Fibroblast of lung (primary cell): ENCODE measurements at regions not wholly inside any gene's neighbourhood (a gene's known extent, or its start where the extent isn't known, plus 50 kb on each side); places are given as distances from the start of the nearest gene placed in this dataset.

ENCODE experiments used
- DNase-seq, 2 donors: peaks; one replicate each; pipeline versions ENCODE4 v3.0.0 to v3.0.0-alpha.2; 2010; ENCODE audit warnings: low read depth in 2 of 2
- H2AFZ ChIP-seq: 2 replicates; pipeline ENCODE4 v1.5.1; 2012; ENCODE audit warnings: low read length, control low read depth, inconsistent platforms
- H3K27ac ChIP-seq: 2 replicates; pipeline ENCODE4 v1.5.1; 2011; ENCODE audit warnings: low read length, control low read depth; ENCODE audit not compliant: insufficient read depth
- H3K27me3 ChIP-seq: 2 replicates; pipeline ENCODE4 v1.5.1; 2011; ENCODE audit warnings: mild to moderate bottlenecking, low read length; ENCODE audit not compliant: control insufficient read depth, insufficient read depth
- H3K36me3 ChIP-seq: 2 replicates; pipeline ENCODE4 v1.5.1; 2011; ENCODE audit warnings: low read length; ENCODE audit not compliant: control insufficient read depth, insufficient read depth
- H3K4me1 ChIP-seq: 2 replicates; pipeline ENCODE4 v1.5.1; 2011; ENCODE audit warnings: low read length; ENCODE audit not compliant: control insufficient read depth, insufficient read depth; ENCODE audit errors: extremely low read depth
- H3K4me2 ChIP-seq: 2 replicates; pipeline ENCODE4 v1.5.1; 2011; ENCODE audit warnings: low read length, control low read depth; ENCODE audit not compliant: insufficient read depth; ENCODE audit errors: extremely low read depth
- H3K4me3 ChIP-seq, 4 experiments: fragments of 200-600 bp in 1 of 4; sonication (generic) in 1 of 4; replicated peaks in 1 of 4; 2 replicates each; pipeline ENCODE4 v1.5.1; 2011 to 2016; ENCODE audit warnings: low read length in 4 of 4, low read depth in 3 of 4, mild to moderate bottlenecking in 3 of 4, control low read depth in 2 of 4, inconsistent platforms in 1 of 4, mixed read lengths in 1 of 4; ENCODE audit not compliant: insufficient read depth in 1 of 4; ENCODE audit errors: control extremely low read depth in 1 of 4
- H3K79me2 ChIP-seq: 2 replicates; pipeline ENCODE4 v1.5.1; 2012; ENCODE audit warnings: mild to moderate bottlenecking, low read length, inconsistent platforms; ENCODE audit not compliant: control insufficient read depth, insufficient read depth
- H3K9ac ChIP-seq: 2 replicates; pipeline ENCODE4 v1.5.1; 2011; ENCODE audit warnings: mild to moderate bottlenecking, low read length, control low read depth; ENCODE audit not compliant: insufficient read depth
- H3K9me3 ChIP-seq: 2 replicates; pipeline ENCODE4 v1.5.1; 2012; ENCODE audit warnings: low read depth, low read length; ENCODE audit not compliant: control insufficient read depth, insufficient read depth
- H4K20me1 ChIP-seq: 2 replicates; pipeline ENCODE4 v1.5.1; 2011; ENCODE audit warnings: low read length; ENCODE audit not compliant: control insufficient read depth, insufficient read depth; ENCODE audit errors: extremely low read depth
- EZH2 ChIP-seq: IDR thresholded peaks from 2 replicates; pipeline ENCODE4 v1.5.1; 2012; ENCODE audit warnings: low read length, control low read depth, mild to moderate bottlenecking; ENCODE audit errors: missing control alignments
- TF ChIP-seq, protein P1 (sequence below), 2 donors: IDR thresholded peaks in 1 of 2; conservative IDR thresholded peaks in 1 of 2; 1 replicate in 1 of 2; 2 replicates in 1 of 2; pipeline ENCODE4 v1.5.1; 2011 to 2012; ENCODE audit warnings: low read length in 2 of 2, control low read depth in 1 of 2, inconsistent platforms in 1 of 2, low read depth in 1 of 2, mild to moderate bottlenecking in 1 of 2

- Histone ChIP-seq H3K79me2 (no peaks in the 10 kb centered on the region), H3K27ac (no peak overlapping the region), H3K4me3 (no peak overlapping the region), H3K27me3 (no peaks in the 10 kb centered on the region), H3K4me1 (no peaks in the 10 kb centered on the region), H3K4me2 (no peak overlapping the region), H4K20me1 (no peaks in the 10 kb centered on the region), H3K9me3 (no peaks in the 10 kb centered on the region), H3K9ac (no peak overlapping the region), H3K36me3 (no peaks in the 10 kb centered on the region), H2AFZ (no peak overlapping the region)
- no peak for DNase-seq
- TF ChIP-seq EZH2: no peak
- TF ChIP-seq, protein P1, sequence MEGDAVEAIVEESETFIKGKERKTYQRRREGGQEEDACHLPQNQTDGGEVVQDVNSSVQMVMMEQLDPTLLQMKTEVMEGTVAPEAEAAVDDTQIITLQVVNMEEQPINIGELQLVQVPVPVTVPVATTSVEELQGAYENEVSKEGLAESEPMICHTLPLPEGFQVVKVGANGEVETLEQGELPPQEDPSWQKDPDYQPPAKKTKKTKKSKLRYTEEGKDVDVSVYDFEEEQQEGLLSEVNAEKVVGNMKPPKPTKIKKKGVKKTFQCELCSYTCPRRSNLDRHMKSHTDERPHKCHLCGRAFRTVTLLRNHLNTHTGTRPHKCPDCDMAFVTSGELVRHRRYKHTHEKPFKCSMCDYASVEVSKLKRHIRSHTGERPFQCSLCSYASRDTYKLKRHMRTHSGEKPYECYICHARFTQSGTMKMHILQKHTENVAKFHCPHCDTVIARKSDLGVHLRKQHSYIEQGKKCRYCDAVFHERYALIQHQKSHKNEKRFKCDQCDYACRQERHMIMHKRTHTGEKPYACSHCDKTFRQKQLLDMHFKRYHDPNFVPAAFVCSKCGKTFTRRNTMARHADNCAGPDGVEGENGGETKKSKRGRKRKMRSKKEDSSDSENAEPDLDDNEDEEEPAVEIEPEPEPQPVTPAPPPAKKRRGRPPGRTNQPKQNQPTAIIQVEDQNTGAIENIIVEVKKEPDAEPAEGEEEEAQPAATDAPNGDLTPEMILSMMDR (conservative IDR thresholded peaks at IDR 0.05 in 1 of 2, IDR thresholded peaks at IDR 0.05 in 1 of 2; ENCODE audit: low read depth in 1 of 2, low read length in 2 of 2): no peak
These were observed 259.4 kb downstream of the STK31 start for GRCh38 chr7:23969443-23969842.

GRCh38 chr7:23970193-23970592, 260.2 kb downstream of the STK31 start:
- Histone ChIP-seq H3K4me3 (no peak overlapping the region), H3K36me3 (no peaks in the 10 kb centered on the region), H3K9ac (no peak overlapping the region), H3K4me1 (no peaks in the 10 kb centered on the region), H4K20me1 (no peaks in the 10 kb centered on the region), H3K27me3 (no peaks in the 10 kb centered on the region), H2AFZ (no peak overlapping the region), H3K4me2 (no peak overlapping the region), H3K9me3 (no peaks in the 10 kb centered on the region), H3K27ac (no peak overlapping the region), H3K79me2 (no peaks in the 10 kb centered on the region)
- no peak for DNase-seq
- TF ChIP-seq EZH2: no peak
- TF ChIP-seq, protein P1 (conservative IDR thresholded peaks at IDR 0.05 in 1 of 2, IDR thresholded peaks at IDR 0.05 in 1 of 2; ENCODE audit: low read depth in 1 of 2, low read length in 2 of 2): no peak

- Histone ChIP-seq H2AFZ (no peak overlapping the region), H3K79me2 (no peaks in the 10 kb centered on the region), H3K4me3 (no peak overlapping the region), H3K9ac (no peak overlapping the region), H3K4me1 (no peaks in the 10 kb centered on the region), H4K20me1 (no peaks in the 10 kb centered on the region), H3K27ac (no peak overlapping the region), H3K9me3 (no peaks in the 10 kb centered on the region), H3K27me3 (no peaks in the 10 kb centered on the region), H3K4me2 (no peak overlapping the region), H3K36me3 (no peaks in the 10 kb centered on the region)
- peak in 1 of 2 donors; percentile 14 for DNase-seq
- TF ChIP-seq EZH2: no peak
- TF ChIP-seq, protein P1 (conservative IDR thresholded peaks at IDR 0.05 in 1 of 2, IDR thresholded peaks at IDR 0.05 in 1 of 2; ENCODE audit: low read depth in 1 of 2, low read length in 2 of 2): no peak
These were observed 261.0 kb downstream of the STK31 start for GRCh38 chr7:23971031-23971430.
